ENCODE measurements at regions not wholly inside any gene's neighbourhood (a gene's known extent, or its start where the extent isn't known, plus 50 kb on each side); places are given as distances from the start of the nearest gene placed in this dataset.

- POLR2A ChIA-PET (ENCODE audit: low non-redundant PET) = no interaction called here
- no peak overlapping the region for H3K27ac ChIP-seq
- no peak for DNase-seq (ENCODE audit: low spot score)
- TF ChIP-seq CTCF (conservative IDR thresholded peaks at IDR 0.05; ENCODE audit: low read depth) = no peak
- CTCF ChIA-PET = no interaction called here
These were observed 506.6 kb downstream of the NR4A2 start for GRCh38 chr2:155825876-155826275.

- ChIA-PET POLR2A (ENCODE audit: low non-redundant PET) (no interaction called here), CTCF (interaction anchor here (0.6 kb wide), 1 partner anchor 1070 kb away, joined by 4 read pairs; no protein-coding TSS in a partner anchor)
- no peak for TF ChIP-seq CTCF (conservative IDR thresholded peaks at IDR 0.05; ENCODE audit: low read depth)
- DNase-seq (ENCODE audit: low spot score) = no peak
- no peak overlapping the region for H3K27ac ChIP-seq
These were observed 516.7 kb downstream of the NR4A2 start for GRCh38 chr2:155815851-155816250.

- CTCF ChIA-PET = interaction anchor here (0.6 kb wide), 1 partner anchor 520 kb away, joined by 3 read pairs; no protein-coding TSS in a partner anchor
- no peak for DNase-seq (ENCODE audit: low spot score)
- no peak for TF ChIP-seq CTCF (conservative IDR thresholded peaks at IDR 0.05; ENCODE audit: low read depth)
- POLR2A ChIA-PET (ENCODE audit: low non-redundant PET) = no interaction called here
- no peak overlapping the region for H3K27ac ChIP-seq
These were observed 517.2 kb downstream of the NR4A2 start for GRCh38 chr2:155815275-155815674.

GRCh38 chr2:155810411-155810810, 522.1 kb downstream of the NR4A2 start:
- POLR2A ChIA-PET (ENCODE audit: low non-redundant PET) = no interaction called here

GRCh38 chr2:155802888-155803287, 529.6 kb downstream of the NR4A2 start:
- POLR2A ChIA-PET (ENCODE audit: low non-redundant PET) = no interaction called here
- TF ChIP-seq CTCF (conservative IDR thresholded peaks at IDR 0.05; ENCODE audit: low read depth) = no peak
- CTCF ChIA-PET = interaction anchor here (0.6 kb wide), 1 partner anchor 138 kb away, joined by 8 read pairs; no protein-coding TSS in a partner anchor
- H3K27ac ChIP-seq = no peak overlapping the region
- no peak for DNase-seq (ENCODE audit: low spot score)

More at GRCh38 chr2:155810411-155810810, 522.1 kb downstream of the NR4A2 start:
- CTCF ChIA-PET = interaction anchor here (0.6 kb wide), 1 partner anchor 69 kb away, joined by 3 read pairs; no protein-coding TSS in a partner anchor
- no peak for TF ChIP-seq CTCF (conservative IDR thresholded peaks at IDR 0.05; ENCODE audit: low read depth)
- H3K27ac ChIP-seq = no peak overlapping the region
- no peak for DNase-seq (ENCODE audit: low spot score)

GRCh38 chr2:155792666-155793065, 539.9 kb downstream of the NR4A2 start:
- TF ChIP-seq CTCF (conservative IDR thresholded peaks at IDR 0.05; ENCODE audit: low read depth) = no peak
- ChIA-PET POLR2A (ENCODE audit: low non-redundant PET) (no interaction called here), CTCF (no interaction called here)
- DNase-seq (ENCODE audit: low spot score) = no peak
- no peak overlapping the region for H3K27ac ChIP-seq

GRCh38 chr2:155770516-155770915, 562.0 kb downstream of the NR4A2 start:
- ChIA-PET CTCF (no interaction called here), POLR2A (ENCODE audit: low non-redundant PET) (no interaction called here)
- no peak overlapping the region for H3K27ac ChIP-seq
- DNase-seq (ENCODE audit: low spot score) = no peak
- TF ChIP-seq CTCF (conservative IDR thresholded peaks at IDR 0.05; ENCODE audit: low read depth) = no peak

Measured in RWPE1 (cell line).